ENCODE measurements at regions not wholly inside any gene's neighbourhood (a gene's known extent, or its start where the extent isn't known, plus 50 kb on each side); places are given as distances from the start of the nearest gene placed in this dataset.

DNA sequence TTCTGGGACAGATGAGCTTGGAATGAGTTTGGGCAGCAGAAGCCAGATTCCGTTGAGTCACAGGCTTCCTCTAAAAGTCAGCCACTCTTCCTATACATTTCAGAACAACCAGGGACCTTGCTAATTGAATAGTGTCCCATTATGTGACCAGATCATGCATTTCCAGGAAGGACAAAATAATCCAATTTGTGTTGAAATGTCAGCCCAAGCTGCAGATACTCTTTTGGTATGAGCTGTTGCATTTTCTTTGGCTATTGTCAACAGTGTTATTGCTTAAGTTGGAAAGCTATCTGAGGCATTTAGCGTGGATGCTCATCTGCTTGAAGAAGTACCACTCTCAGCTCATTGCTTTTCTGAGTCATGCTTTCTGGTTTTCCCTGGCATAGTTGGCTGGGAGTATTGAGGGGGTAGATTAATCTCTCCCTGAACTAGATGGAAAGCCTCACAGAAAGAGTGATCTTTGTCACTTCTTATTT is 223.7 kb upstream of the HABP2 start:
- DNase-seq: no peak

DNA sequence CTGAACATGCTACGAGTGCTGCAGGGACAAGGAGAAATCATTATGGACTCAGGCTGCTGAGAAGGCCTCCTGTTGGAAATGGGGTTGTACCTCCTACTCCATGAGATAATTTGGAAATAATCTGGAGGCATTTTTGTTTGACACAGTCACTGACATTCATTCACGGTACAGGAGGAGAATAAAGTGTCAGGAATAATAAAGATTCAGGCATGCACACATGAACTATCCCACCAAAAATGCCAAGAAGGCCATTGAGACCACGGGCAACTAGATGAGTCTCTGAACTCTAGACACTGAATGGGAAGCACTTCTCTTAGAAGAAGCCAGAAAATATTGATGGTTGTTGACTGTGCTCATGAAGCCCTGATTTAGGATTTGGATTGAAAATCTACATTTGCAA is 220.9 kb upstream of the HABP2 start:
- no peak for DNase-seq

DNA sequence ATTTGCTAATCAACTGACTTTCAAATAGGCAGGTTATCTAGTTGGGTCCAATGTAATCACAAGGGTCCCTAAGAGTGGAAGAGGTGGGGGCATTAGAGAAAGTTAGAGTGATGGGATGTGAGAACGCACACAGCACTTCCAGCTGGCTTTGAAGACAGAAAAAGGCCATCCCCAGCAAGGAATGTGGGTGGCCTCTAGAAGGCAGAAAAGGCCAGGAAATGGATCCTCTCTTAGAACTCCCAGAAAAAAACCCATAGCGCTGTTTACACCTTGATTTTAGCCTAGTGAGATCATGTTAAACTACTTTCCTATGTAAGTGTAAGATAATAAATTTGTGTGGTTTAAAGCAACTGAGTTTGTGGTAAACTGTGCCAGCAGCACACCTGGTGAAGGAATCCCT is 219.5 kb upstream of the HABP2 start:
- no peak for DNase-seq

DNA sequence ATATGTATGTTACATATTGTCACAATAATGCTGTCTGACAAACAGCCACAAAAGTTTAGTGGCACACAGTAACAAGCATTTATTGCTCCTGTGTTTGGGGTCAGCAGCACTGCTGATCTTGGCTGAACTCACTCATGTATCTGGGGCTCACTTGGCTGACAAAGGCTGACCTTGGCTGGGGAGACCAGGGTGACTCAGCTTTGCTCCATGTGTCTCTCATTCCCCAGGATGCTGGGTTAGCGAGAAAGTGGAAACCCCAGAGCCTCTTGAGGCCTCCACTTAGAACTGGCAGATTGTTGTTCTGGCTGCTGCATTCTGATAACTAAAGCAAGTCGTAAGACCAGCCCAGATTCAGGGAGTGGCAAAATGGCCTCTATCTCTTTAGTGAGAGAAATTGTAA is 217.3 kb upstream of the HABP2 start:
- no peak for DNase-seq

DNA sequence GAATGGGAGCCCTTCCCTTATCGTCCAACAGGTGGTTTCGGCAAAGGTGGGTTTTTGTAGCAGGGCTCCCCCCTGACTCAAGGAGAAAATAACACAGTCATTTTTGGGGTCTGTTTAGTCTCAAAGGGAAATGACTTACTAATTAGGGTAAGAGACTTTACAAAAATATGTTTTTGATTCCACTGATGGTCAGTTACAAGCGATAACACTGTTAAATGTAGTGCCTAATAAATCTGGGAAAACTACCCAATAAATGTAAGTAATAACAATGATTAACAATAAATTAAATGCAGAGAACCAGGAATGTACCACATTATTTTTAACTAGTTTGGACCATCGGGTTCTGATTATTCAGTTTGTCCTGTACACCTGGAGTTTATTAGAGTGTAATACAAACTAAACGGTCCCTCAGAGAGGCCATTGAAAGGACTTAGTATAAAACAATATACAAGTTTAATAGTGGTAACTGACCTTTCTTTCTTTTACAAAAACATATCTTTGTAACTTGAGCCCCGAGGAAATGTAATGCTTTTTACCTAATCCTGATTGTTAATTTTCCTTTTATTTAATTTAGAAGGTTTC is 216.2 kb upstream of the HABP2 start:
- DNase-seq: no peak

DNA sequence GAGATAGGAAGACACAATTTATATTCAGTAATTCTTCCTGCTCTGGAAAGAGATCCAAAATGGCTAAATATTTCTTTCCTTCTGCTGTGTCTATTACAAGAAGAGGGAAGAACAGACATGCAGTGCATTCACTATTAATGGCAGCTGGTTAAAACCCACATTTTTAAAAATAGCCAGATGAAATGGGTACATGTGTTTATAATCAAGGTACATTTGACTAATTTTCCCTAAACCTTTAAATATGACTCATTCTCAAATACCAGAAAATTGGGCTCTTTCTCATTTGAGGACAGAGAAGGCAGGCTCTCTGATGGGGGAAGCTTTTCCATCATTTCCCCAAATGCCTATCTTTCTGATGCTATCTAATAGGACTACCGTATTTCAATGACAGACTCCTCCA is 215.7 kb upstream of the HABP2 start:
- DNase-seq: no peak

DNA sequence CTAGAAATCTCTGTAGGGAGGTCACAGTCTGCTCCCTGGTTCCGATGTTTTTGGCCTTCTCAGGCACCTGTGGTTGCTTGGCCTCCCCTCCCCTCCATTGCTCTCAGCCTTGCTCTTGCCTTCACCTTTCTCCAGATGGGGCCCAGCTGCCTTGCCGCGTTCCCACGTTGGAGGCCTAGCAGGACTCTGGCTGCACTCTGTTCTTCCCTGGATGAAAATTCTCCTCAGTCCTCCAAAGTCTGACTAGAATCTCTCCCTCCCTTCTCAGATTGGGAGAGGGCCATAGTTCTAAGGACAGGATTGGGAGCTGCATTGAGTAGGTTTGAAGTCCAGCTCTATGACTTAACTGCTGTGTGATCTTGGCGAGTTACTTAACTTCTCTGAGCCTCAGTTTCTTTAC is 213.7 kb upstream of the HABP2 start:
- no peak for DNase-seq

DNA sequence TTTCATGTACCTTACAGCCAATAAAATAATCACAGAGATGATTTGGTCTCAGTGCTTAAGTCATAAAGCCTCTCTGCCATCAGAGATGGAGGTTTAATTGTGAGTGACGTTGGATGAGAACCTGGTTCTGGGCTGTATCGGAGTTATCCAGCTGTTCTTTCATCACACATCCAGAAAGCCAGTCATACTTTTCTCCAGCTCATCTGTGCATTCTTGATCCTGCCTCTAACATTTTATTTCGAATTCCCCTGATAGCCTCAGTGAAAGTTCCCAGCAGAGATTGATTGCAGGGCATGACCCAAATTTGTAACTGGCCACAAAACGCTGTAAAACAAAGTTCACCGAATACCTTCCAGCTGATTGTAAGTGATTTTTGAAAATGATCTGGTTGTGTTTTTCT is 212.6 kb upstream of the HABP2 start:
- no peak for DNase-seq

DNA sequence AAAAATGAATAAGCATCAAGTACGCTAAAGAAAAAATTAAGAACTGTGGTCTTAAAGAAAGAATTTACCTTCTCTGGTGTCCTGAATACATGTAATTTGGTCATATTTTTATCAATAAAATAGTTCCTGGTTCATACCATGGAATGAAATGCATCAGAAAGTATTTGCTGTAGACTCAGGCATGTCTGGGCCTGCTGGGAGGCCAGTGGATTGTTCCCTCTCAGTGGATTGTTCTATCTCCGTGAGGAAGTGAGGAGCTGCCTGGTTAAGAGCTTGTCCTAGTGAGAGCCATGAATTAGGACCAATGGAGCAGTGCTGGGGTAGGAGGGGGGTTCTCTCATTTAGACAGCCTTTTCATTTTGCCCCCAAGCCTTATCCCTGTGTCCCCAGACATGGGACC is 211.7 kb upstream of the HABP2 start:
- DNase-seq: no peak

DNA sequence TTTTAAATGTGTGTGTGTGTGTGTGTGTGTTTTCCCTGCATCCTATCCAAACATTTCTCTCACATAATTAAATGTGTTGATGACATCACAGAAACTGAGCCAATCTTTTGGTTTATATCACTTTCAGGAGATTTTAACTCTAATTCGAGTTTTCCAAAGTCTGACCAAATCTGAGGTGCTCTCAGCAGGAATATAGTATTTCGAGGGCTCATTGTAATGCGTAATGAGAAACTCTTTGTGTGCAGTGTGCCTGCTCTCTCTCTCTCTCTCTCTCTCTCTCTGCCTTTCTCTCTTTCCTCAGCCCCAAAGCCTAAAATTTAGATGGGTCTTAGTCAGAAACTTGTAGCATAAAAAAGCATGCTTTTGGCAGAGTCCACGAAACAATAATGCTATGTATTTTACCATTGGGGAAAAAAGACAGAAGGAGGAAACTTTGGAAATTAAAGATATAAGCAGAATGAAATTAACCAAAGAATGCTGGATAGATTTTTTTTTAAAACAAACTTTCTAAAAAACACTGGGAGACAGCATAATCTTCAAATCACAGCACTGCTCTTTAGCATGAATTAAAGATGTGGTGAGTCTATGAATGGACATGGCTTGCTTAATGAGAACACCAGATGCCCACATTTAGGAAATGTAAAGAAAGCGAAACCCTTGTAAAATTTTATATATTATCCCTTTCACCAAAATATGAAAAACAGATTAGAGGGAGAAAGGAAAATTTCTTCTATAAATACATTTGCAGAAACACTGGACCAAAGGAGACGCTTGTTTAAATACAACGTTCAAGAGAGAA is 206.8 kb upstream of the HABP2 start:
- no peak for DNase-seq

DNA sequence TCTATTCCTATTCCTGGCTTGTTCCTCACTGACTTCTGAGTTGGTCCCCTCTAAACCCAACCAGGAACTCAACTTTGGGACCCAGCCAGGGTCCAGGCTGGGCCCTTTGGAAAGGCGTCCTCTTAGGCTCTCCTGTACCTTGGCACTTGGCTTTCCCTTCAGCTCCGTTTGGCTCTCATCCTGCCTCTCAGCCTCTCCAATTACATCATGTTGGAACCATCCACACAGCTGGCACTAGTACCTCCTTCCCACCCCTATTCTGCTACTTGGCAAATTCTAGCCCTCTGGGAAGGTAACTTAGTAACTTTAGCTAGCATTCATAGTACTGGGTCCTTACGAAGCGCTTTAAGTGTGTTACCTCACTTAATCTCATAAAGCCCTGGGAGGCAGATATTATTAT is 205.3 kb upstream of the HABP2 start:
- no peak for DNase-seq

DNA sequence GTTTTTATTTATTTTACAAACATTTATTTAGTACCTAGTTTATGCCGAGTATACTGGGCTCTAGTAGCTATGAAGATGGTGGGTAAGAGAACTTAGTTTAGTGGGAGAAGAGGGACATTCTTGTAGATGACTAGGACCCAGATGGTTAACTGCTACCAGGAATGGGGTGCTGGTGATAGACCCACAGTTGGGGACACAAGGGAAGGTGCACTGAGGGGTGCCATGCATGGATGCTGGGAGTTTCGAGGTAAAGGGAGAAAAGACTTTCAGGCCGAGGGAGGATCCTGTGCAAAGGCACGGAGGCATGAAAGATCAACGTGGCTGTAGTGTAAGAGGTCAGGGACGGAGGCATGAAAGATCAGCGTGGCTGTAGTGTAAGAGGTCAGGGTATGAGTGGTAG is 204.2 kb upstream of the HABP2 start:
- DNase-seq: no peak

DNA sequence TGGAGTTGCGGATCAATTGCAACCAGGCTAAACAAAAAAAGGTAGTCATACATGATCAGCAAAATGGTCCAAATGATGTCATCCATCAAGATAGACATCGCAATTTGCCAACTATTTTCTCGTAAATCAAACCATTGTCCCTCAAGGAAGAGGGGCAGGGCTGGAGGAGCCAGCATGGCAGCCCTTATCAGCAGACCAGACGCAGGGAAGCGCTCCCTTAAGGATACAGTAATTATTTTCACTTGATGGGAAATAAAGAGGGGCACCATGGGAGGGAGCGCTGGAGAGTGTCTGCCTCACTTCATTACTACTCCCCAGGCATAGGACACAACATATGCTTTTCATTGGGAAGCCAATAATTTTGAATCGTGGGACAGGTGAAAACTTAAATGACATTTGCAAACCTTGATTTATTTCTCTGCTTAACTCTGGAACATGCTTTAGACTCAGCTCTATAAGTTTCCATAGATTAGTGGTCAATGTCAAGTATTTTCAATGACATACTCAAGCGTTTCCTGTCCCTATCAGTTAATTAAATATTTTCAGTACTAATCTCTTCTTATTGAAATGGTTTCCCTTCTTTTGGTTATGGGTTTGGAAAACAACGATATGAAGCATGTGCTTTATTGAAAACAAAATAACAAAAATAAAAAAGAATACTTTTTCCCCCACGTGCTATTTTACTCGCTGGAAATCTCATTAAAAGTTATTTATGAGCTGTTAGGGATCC is 202.4 kb upstream of the HABP2 start:
- DNase-seq: no peak

DNA sequence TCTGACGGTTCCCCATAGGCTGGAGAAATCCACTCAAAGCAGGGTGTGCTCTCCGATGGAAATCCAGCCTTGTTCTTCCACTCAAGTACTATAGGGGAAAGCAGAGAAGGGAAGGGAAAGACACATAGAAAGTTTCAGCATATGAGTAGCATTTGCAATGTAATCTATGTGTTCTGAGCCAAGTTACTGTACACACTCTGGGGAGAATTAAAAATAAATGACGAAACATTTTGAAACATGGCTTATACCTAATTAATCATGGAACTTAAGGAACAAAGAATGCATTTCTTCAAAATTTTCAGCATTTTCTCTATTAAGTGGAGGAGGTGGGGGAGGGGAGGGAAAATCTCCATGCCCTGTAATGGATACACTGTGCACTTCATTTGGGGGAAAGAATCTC is 198.1 kb upstream of the HABP2 start:
- DNase-seq: no peak

DNA sequence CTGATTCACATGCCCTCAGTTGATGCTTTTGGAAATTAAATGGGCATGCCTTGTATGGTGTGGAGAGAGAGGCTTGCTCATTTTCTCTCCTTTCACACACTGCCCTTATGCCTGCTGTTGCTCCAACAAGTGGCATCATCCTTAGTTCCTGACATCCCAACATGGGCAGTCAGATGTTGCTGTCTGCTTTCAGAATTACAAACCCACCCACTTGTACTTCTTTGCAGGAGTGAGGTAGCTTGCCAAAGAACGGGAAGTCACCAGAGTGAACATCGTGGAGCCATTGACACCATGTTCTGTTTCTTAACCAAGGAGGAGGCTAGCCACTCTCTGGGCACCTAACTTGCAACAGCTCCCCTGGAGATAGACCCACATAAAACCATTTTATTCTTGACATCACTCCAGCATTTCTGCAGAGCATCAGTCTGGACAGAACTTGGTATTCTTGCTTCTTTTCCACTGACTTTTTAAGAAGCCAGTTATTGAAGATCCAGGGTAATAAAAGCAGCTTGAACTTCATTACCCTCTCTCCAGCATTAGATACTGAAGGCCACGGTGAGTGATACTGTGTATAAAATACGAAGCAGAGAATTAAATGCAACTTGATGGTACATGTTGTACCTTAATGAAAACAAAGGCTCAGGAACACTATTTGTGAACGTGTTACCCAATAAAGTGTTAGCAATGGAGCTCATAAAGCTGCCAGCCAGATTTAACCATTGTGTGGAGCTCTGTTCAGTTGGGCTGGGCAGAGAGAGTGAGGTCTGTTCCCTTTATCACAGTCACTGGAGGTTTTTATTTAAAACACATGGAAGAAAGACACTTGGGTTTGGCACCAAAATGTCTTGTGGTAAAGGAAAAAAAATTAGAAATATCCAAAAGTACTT is 195.8 kb upstream of the HABP2 start:
- no peak for DNase-seq

DNA sequence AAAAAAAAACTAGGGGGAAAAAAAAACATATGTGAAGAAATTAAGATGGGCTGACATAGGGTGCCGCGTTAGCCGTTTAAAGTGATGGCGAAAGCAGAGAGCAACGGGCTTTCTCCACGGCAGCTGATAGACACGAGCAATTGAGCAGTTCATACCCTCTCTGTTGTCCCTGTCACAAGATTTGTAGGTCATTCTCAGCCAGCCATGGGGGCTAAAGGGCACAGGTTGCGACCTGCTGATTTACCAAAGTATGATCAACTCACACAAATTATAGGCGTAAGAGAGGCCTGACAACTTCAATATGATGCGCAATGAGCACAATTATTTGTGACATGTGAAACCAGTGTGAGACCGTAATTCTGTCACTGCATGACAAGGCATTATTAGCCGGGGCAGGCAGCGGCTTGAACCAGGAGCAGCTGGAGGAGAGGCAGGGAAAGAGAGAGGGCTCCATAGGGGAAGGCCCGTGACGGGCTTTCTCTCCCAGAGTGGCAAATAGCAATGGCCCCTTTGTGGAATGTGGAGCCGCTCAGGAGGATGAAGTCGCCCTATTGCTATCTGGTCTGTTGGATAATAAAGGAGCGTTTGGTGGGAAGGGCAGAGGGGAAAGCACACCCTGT is 195.1 kb upstream of the HABP2 start:
- DNase-seq: no peak

DNA sequence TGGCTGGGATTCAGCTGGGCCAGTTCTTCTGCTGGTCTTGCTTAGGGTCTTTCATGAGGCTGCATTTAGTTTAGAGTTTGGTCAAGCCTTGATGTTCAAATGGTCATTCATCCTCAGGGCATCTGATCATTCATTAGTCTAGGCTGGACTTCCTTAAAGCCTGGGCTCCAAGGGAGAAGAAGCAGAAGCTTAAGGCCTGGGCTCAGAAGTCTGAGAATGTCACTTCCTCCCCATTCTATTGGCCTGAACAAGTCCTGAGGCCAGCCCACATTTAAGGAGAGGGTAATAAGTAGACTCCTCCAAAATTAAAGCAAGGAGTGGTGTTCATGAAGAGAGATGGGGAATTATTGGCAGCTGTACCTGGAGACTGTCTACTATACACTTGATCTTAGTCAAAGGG is 193.2 kb upstream of the HABP2 start:
- DNase-seq: no peak

DNA sequence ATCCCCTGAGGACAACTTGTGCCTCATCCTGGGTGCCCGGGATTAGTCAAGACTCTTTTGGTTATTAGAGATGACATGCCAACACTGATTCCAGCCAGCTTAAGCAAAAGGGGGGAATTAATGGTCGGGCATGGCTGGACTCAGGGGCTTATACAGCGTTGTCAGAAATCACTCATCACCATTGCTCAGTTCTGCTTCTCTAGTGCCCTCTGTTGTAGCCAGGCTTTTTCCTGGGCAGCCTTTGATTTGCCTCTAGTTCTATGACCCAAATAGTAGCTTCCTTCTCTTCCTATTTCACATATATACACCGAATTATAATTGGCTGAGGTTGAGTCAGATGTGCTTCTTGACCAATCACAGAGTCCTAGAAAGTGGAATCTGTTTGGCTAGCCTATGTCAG is 192.0 kb upstream of the HABP2 start:
- DNase-seq: no peak

DNA sequence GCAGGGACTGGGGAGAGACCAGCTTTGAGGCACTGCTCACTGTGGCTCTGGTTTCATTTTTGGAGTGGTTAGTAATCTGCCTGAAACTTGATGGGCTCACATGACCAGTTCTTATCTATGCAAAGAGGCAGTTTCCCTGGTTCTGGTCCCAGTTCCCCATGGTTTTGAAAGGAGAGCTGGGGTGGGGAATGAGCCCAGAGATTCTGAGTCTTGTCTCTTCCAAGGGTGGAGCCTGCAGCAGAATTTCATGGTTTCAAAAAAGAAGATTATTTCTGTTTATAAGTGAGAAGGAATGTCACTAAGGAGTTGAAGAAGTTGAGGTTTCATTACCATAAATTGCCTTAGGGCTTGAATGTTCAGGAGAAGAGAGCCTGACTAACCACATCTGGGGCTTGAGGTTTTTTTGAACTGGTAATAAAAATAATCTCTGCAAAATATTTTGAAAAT is 190.2 kb upstream of the HABP2 start:
- no peak for DNase-seq

DNA sequence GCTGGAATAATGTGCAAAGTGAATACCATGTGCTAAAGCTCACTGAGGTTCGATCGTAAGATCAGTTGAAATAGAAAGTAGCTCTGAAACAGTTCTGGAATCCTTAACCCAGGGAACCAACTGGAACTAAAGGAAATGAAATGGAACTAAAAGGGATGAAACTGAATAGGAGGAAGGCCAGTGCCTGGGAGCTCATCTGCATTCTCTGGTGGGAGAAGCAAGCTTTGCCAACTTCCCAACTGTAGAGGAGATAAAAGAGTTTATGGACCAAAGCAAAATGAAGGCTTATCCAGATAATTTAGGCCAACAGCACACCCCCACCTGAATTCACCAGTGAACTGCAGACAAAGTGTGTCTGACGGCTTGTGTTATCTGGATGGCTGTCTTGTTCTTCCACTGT is 188.6 kb upstream of the HABP2 start:
- DNase-seq: no peak

DNA sequence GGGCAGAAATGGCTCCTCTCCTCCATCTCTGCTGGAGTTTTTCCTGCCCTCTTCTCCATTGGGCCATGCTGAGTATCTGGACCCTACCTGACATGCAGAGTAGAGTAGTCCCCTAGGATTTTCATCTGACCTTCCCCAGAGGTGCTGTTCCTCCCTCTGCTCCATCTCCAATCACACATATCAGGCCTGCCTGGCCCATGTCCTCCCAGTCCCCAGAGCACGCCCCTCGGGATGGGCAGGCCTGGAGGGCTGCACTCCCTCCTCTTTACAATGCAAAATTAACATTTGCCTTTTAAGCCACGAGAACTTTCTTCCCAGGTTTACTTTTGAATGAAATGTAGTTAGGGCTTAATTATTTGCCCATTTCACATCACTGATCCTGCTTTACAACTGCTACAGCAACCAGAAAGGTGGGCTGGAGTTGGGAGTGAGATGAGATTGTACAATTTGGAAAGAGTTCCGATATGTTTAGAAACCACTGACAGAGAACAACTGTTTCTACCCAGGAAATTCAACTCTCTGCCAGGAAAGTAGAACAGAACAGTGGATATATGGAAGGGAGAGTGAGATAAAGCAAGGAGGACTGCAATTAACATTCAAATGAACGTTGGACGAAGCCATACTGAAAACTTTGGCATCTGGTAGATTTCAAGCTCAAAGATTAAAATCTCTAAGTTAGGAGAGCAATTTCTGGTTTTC is 184.0 kb upstream of the HABP2 start:
- DNase-seq: no peak

DNA sequence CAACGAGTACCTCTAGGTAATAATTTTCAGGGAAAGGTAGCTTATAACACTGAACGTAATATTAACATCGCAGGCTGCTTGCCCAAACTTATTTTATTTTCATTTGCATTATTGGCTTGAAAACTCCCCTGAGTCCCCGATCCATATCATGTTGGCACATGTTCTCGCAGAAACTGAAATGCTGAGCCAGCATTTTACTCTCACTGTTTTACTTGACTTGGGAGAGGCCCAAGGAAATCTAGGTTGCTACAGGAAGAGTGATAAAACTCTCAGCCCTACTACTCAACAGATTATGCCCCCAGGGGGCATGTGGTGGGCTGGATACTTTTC is 183.5 kb upstream of the HABP2 start:
- DNase-seq: no peak
